ENCODE measurements at regions not wholly inside any gene's neighbourhood (a gene's known extent, or its start where the extent isn't known, plus 50 kb on each side); places are given as distances from the start of the nearest gene placed in this dataset.
A peak's percentile ranks its signal among the peaks of the same experiment; 100 is the strongest.
"Not testable (repeated sequence)": the region's sequence is repeated elsewhere in the genome, so short reads cannot be mapped to it uniquely, and the experiment has no call there.

DNA sequence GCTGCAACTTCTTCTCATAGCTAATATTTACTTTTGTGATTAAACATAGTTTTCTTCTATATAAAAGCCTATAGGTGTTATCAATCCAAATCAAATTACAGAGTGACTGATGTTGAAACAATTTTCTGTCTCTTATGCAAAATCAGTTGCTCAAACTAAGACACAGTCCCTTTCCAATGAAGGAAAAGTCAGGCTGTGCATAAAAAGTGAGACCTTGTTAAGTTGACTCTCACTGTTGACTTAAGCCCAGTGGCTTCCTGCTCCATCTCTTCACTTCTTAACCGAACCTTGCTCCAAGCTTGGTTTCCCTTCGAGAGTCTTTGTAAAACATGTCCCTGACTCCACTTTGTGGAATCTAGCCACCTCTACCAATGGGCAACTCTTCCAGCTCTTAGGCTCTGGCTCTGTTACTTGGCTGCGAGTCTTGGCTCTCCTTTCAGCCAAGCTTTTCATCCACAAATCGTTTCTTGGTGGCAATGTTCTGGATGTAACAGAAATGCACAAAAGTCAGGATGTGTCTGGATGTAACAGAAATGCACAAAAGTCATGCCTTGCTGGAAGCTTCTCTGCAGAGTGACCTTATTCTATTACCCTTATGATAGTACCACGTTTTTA is 118.9 kb downstream of the LIG4 start:
- no peaks in the 10 kb centered on the region for H3K36me3 Mint-ChIP-seq (ENCODE audit: low read depth)
- H3K9me3 Mint-ChIP-seq = no peaks in the 10 kb centered on the region
- no peak overlapping the region for H3K27ac Mint-ChIP-seq
- peaks cover 4% of the 10 kb centered on the region for H3K27me3 Mint-ChIP-seq
- H3K4me1 Mint-ChIP-seq (ENCODE audit: low read depth) = peaks cover 8% of the 10 kb centered on the region
- no peak for DNase-seq
- H3K4me3 Mint-ChIP-seq = no peak overlapping the region

DNA sequence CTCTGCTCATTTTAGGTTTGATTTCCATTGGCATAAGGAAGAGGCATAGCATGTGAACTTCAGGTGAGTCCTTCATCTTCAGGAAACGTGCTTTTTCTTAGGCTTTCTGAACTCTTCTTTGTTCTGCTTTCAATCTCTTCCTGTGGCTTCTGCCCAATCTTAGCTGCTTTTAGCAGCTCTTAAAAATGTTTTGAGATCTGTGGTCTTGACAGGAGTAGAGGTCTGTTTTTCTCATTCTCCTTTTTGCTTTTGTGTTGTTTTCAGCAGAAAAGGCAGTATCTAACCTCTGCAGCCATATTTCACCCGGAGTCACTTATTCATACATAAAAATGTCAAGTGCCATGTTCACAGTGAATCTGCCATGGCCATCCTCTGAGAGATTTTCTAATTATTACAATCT is 120.3 kb downstream of the LIG4 start:
- H3K36me3 Mint-ChIP-seq (ENCODE audit: low read depth) = no peaks in the 10 kb centered on the region
- H3K27me3 Mint-ChIP-seq = peaks cover 4% of the 10 kb centered on the region
- H3K9me3 Mint-ChIP-seq = no peaks in the 10 kb centered on the region
- no peak overlapping the region for H3K4me3 Mint-ChIP-seq
- H3K4me1 Mint-ChIP-seq (ENCODE audit: low read depth) = peaks cover 8% of the 10 kb centered on the region
- no peak for DNase-seq
- H3K27ac Mint-ChIP-seq = no peak overlapping the region

DNA sequence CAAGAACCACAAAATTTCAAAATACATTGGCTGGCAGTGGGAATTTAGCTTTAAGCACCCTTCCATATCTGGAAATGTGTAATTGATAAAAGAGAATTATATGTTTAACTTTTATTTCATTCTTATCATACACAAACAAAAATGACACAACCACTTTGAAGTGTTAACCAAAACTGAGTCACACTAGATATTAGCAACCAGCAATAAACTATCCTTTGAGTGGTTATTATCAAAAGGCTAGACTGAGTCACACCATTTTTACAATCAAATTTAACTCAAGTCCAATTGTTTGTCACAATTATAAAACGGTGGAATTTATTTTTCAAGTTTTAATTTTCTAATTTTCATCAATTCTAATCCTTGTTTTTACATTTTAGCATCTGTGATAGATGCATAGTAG is 121.7 kb downstream of the LIG4 start:
- Mint-ChIP-seq H3K36me3 (ENCODE audit: low read depth) (no peaks in the 10 kb centered on the region), H3K27ac (no peak overlapping the region), H3K4me1 (ENCODE audit: low read depth) (peaks cover 8% of the 10 kb centered on the region), H3K9me3 (no peaks in the 10 kb centered on the region), H3K27me3 (no peaks in the 10 kb centered on the region), H3K4me3 (no peak overlapping the region)
- DNase-seq = no peak

DNA sequence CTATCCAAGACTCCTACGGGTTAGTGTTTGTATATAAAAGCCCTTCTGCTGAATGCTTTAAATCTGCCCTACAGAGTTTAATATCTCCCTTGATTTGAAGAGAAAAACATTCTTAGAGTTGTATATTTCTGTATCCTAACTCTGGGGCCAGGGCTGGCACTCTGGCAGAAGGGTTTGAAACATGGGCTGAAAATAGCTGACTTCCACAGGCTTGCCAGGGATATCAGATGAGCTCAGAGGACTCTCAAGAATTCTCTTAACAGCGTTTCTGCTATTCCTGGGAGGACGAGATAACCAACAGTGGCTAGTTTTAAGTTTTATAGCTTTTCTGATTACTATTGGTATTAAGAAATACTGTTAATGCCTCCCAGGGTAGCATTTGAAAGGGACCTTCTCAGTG is 127.5 kb downstream of the LIG4 start:
- no peak for DNase-seq
- H3K27me3 Mint-ChIP-seq = no peaks in the 10 kb centered on the region
- H3K36me3 Mint-ChIP-seq (ENCODE audit: low read depth) = no peaks in the 10 kb centered on the region
- H3K4me3 Mint-ChIP-seq = no peak overlapping the region
- no peaks in the 10 kb centered on the region for H3K4me1 Mint-ChIP-seq (ENCODE audit: low read depth)
- H3K9me3 Mint-ChIP-seq = no peaks in the 10 kb centered on the region
- no peak overlapping the region for H3K27ac Mint-ChIP-seq

DNA sequence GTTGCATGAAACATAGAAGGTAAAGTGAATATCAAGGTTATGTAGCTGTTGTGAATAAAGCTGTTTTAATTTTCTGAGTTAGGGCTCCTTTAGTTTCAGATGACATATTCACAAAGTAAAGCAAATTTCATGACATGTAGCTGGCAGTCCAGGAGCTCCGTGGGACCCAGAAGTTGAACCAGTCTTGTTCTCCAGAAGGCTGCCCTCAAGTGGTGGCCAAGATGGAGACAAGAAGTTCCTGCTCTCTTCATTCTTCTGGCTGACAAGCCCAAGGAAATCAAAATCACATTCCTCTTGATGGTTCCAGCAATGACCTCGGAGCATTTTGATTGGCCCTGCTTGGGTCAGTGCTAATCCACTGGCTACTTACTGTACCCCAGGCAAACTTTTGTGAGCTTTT is 128.7 kb downstream of the LIG4 start:
- Mint-ChIP-seq H3K9me3 (no peaks in the 10 kb centered on the region), H3K27ac (no peak overlapping the region), H3K27me3 (no peaks in the 10 kb centered on the region), H3K4me3 (no peak overlapping the region), H3K4me1 (ENCODE audit: low read depth) (no peaks in the 10 kb centered on the region), H3K36me3 (ENCODE audit: low read depth) (no peaks in the 10 kb centered on the region)
- no peak for DNase-seq

DNA sequence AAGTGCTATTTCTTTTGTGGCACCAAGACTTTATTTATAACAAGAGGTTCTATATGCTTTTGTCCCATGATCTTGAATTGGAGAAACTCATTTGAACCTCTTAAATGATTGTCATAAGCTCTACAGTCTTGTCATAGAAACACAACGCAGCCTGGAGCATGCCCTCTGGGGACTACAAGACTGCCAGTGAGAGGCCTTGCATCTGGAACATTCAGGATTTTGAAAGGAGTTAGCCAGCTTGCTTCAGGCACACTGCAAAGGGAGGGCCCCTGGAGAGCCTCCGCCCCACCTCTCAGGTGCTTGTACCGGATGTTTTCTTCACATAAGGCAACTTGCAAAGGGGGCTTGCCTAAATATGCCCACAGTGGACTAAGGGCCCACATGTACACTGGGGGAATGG is 130.5 kb downstream of the LIG4 start:
- H3K4me3 Mint-ChIP-seq = no peak overlapping the region
- H3K27me3 Mint-ChIP-seq = no peaks in the 10 kb centered on the region
- H3K36me3 Mint-ChIP-seq (ENCODE audit: low read depth) = no peaks in the 10 kb centered on the region
- no peak for DNase-seq
- H3K4me1 Mint-ChIP-seq (ENCODE audit: low read depth) = no peaks in the 10 kb centered on the region
- H3K27ac Mint-ChIP-seq = no peak overlapping the region
- no peaks in the 10 kb centered on the region for H3K9me3 Mint-ChIP-seq

DNA sequence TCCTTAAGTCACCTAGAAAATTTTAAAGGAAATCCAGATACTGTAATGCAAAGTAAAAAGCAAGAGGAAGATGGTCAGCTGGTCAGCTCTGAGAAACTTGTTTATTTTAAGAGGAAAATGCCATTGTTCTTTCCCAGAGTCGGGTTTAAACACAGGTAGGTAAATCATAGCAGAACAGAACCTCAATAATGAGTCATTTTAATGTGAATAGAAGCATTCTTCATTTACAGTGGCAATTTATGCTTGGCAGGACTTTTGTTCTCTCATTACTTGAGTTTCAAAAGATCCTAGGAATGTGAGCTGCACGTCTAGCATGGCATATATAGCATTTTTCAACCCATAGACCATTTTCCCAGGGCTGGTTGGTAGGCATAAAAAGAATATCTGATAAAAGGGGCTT is 132.3 kb downstream of the LIG4 start:
- Mint-ChIP-seq H3K27me3 (no peaks in the 10 kb centered on the region), H3K27ac (no peak overlapping the region)

DNA sequence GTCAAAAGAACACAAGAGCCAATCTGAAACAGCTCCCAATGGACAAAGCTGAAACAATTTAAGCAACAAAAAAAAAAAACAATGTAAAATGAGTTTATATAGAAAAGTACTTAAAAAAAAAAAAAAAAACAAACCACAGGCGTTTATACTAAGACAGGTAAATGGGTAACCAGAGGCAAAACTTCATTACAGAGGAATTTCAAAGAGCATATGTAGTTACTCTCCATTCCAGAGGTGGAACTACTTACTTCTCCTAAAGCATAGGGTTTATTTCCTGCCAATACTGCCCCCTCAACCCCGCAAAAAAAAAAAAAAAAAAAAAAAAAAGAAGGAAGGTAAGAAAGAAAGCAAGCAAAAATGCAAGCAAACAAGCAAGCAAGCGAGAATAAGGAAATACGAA is 132.9 kb downstream of the LIG4 start:
- Mint-ChIP-seq H3K27me3 (no peaks in the 10 kb centered on the region), H3K27ac (no peak overlapping the region), H3K4me3 (no peak overlapping the region), H3K9me3 (peaks cover 5% of the 10 kb centered on the region), H3K36me3 (ENCODE audit: low read depth) (no peaks in the 10 kb centered on the region), H3K4me1 (ENCODE audit: low read depth) (no peaks in the 10 kb centered on the region)
- no peak for DNase-seq

More for the DNA sequence above, 132.3 kb downstream of the LIG4 start:
- no peaks in the 10 kb centered on the region for H3K4me1 Mint-ChIP-seq (ENCODE audit: low read depth)
- no peak overlapping the region for H3K4me3 Mint-ChIP-seq
- no peak for DNase-seq
- no peaks in the 10 kb centered on the region for H3K36me3 Mint-ChIP-seq (ENCODE audit: low read depth)
- H3K9me3 Mint-ChIP-seq = peaks cover 4% of the 10 kb centered on the region

DNA sequence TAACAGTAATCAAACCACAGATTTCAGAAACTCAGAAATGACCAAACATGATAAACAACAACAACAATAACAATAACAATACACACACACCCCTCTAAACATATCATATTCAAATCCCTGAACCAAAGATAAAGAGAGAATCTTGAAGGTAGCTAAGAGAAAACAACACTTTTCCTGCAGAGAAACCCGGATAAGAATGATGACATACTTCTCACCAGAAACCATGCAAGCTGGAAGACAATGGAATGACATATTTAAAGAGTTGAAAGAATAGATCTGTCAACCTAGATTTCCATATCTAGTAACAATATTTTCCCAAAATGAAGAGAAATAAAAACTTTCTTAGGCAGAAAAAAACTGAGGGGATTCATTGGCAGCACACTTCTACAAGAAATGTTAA is 138.1 kb downstream of the LIG4 start:
- no peak for DNase-seq
- no peaks in the 10 kb centered on the region for H3K27me3 Mint-ChIP-seq
- peaks cover 23% of the 10 kb centered on the region for H3K9me3 Mint-ChIP-seq
- H3K4me1 Mint-ChIP-seq (ENCODE audit: low read depth) = no peaks in the 10 kb centered on the region
- no peaks in the 10 kb centered on the region for H3K36me3 Mint-ChIP-seq (ENCODE audit: low read depth)
- no peak overlapping the region for H3K27ac Mint-ChIP-seq
- no peak overlapping the region for H3K4me3 Mint-ChIP-seq

DNA sequence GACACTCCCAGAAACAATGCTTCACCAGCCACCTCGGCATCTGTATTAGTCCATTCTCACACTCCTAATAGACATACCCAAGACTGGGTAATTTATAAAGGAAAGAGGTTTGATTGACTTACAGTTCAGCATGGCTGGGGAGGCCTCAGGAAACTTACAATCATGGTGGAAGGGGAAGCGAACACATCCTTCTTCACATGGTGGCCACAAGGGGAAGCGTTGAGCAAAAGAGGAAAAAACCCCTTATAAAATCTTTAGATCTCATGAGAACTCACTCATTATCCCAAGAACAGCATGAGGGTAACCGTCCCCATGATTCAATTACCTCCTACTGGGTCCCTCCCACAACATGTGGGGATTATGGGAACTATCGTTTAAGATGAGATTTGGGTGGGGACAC is 140.9 kb downstream of the LIG4 start:
- not testable (repeated sequence) for DNase-seq; H3K27ac Mint-ChIP-seq; H3K27me3 Mint-ChIP-seq; H3K4me1 Mint-ChIP-seq (ENCODE audit: low read depth); H3K4me3 Mint-ChIP-seq; H3K36me3 Mint-ChIP-seq (ENCODE audit: low read depth)
- H3K9me3 Mint-ChIP-seq = peaks cover 28% of the 10 kb centered on the region

DNA sequence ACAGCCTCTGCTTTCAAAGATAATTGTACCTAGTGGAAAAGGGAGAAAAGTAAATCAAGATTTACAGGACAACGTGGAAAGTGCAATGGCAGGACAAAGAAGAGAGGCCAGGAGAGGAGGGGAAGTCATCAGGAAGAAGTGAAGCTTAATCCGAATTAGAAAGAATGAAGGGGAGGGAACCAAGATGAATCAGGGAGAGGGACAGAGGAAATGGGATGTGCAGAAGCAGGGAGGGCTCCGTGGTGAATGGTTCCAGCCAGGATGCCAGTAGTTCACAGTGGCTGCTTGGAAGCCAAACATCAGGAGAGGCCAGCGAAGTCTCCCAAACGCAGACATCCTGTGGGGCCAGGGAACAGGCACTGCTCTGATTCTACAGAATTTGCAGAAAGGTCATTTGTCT is 144.4 kb downstream of the LIG4 start:
- H3K9me3 Mint-ChIP-seq = peaks cover 19% of the 10 kb centered on the region
- H3K4me1 Mint-ChIP-seq (ENCODE audit: low read depth) = peaks cover 7% of the 10 kb centered on the region
- no peaks in the 10 kb centered on the region for H3K27me3 Mint-ChIP-seq
- DNase-seq = no peak
- no peaks in the 10 kb centered on the region for H3K36me3 Mint-ChIP-seq (ENCODE audit: low read depth)
- H3K4me3 Mint-ChIP-seq = no peak overlapping the region
- H3K27ac Mint-ChIP-seq = no peak overlapping the region

DNA sequence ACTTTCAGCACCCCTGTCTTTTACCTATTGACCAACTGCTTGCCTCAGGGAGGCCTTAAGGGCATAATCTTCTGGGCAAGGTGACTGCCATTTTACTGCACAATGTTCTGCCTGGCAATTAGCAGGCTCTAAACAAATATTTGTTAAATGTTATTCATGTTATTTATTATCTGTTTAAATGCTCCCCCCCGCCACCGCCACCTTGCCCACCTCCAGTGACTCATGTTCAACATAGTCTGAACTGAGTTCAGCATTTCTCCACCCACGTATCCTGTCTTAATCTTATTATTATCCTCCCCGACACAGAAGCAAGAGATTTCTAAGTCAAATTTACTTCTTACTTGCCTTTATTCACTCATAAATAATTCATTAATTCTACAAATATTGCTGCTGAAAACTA is 144.8 kb downstream of the LIG4 start:
- H3K27ac Mint-ChIP-seq = no peak overlapping the region
- H3K9me3 Mint-ChIP-seq = peaks cover 19% of the 10 kb centered on the region
- no peak for DNase-seq
- H3K4me3 Mint-ChIP-seq = no peak overlapping the region
- H3K4me1 Mint-ChIP-seq (ENCODE audit: low read depth) = peaks cover 7% of the 10 kb centered on the region
- H3K36me3 Mint-ChIP-seq (ENCODE audit: low read depth) = no peaks in the 10 kb centered on the region
- no peaks in the 10 kb centered on the region for H3K27me3 Mint-ChIP-seq

DNA sequence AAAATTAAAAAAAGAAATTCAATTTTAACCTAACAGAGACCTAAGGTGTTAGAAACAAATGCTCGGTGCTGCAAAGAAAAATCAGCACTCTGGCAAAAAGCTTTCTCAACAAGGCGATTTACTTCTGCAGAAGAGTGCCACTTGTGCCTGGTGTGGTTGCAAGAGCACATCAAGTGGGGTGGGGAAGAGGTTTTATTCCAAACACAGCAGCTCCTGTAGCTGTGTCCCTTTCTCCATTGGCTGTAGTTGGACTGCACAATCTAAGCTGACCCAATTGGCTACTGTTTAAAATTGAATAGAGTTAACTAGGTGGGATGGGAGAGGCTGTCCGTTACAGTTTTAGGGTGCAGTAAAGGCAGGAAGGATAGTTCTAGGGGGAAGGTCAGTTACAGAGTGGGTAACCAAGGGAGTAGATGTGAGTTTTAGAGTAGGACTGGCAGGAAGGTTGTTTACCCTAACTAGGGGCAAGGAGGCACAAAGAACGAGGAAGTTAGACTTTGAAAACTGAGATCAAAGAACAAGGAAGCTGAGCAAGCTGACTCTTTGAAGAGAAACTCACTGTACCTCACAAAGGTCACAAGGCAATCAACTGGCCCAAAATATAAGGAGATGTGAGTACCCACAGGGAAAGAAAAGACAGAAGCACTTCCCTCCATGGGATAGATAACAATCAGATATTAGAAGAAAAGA is 145.7 kb downstream of the LIG4 start:
- no peak overlapping the region for H3K4me3 Mint-ChIP-seq
- no peaks in the 10 kb centered on the region for H3K27me3 Mint-ChIP-seq

DNA sequence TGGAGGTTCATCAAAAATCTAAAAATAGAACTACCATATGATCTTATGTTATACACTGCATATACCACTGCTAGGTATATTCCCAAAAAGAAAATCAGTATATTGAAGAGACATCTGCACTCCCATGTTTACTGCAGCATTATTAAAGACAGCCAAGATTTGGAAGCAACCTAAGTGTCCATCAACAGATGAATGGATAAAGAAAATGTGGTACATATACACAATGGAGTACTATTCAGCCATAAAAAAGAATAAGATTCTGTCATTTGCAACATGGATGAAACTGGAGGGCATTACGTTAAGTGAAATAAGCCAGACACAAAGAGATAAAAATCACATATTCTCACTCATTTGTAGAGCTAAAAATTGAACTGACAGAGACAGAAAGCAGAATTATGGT is 151.0 kb downstream of the LIG4 start:
- not testable (repeated sequence) for H3K36me3 Mint-ChIP-seq (ENCODE audit: low read depth); H3K27ac Mint-ChIP-seq

More for the DNA sequence above, 145.7 kb downstream of the LIG4 start:
- Mint-ChIP-seq H3K36me3 (ENCODE audit: low read depth) (no peaks in the 10 kb centered on the region), H3K27ac (peak overlapping the region; percentile 38), H3K4me1 (ENCODE audit: low read depth) (peaks cover 7% of the 10 kb centered on the region), H3K9me3 (peaks cover 19% of the 10 kb centered on the region)
- no peak for DNase-seq

DNA sequence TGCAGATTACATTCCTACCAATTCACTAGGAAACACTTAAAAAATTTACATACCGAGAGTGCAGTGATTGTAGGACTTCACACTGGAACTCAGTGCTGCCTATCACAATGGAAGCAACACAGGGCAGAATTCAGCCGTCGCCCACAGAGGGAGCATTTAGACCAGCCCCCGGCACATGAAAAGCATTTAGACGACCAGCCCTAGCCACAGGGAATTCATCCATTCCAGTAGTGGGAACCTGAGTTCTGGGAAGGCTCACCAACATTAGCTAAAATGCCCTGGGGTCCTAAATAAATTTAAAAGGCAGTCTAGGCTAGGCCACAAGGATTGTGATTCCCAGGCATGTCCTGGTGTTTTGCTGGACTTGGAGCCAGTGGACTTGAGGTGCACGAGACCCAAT is 155.2 kb downstream of the LIG4 start:
- Mint-ChIP-seq H3K4me3 (no peak overlapping the region), H3K4me1 (ENCODE audit: low read depth) (no peaks in the 10 kb centered on the region), H3K9me3 (peaks cover 4% of the 10 kb centered on the region), H3K36me3 (ENCODE audit: low read depth) (no peaks in the 10 kb centered on the region), H3K27me3 (no peaks in the 10 kb centered on the region), H3K27ac (no peak overlapping the region)
- DNase-seq = no peak

More for the DNA sequence above, 151.0 kb downstream of the LIG4 start:
- peaks cover 10% of the 10 kb centered on the region for H3K9me3 Mint-ChIP-seq
- not testable (repeated sequence) for H3K4me1 Mint-ChIP-seq (ENCODE audit: low read depth); H3K4me3 Mint-ChIP-seq; DNase-seq; H3K27me3 Mint-ChIP-seq

DNA sequence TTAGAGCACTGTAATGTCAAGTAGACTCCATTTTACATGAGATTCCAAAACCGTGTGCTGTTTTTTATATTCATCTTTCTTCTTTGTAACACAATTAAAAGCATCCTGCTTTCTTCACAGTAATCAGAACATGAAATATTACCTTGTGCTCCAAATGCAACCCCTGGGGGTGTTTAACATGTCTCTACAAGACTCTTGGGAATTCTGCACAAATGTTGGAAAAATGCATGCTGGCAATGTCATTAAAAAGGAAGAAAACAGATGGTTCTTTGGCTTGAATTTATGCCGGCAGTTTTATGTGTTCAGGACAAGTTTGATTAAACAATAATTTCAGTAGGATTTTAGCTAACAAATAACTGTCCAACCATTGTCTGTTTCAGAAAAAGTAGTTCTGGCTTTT is 159.1 kb downstream of the LIG4 start:
- no peak overlapping the region for H3K4me3 Mint-ChIP-seq
- no peaks in the 10 kb centered on the region for H3K9me3 Mint-ChIP-seq
- no peaks in the 10 kb centered on the region for H3K4me1 Mint-ChIP-seq (ENCODE audit: low read depth)
- no peak overlapping the region for H3K27ac Mint-ChIP-seq
- no peaks in the 10 kb centered on the region for H3K36me3 Mint-ChIP-seq (ENCODE audit: low read depth)
- no peak for DNase-seq
- no peaks in the 10 kb centered on the region for H3K27me3 Mint-ChIP-seq

Measured in activated T-cell treated with anti-CD3 and anti-CD28 coated beads, Interleukin-2, amount 50 U/mL, for 24 hours (primary cell).